ENCODE measurements at regions not wholly inside any gene's neighbourhood (a gene's known extent, or its start where the extent isn't known, plus 50 kb on each side); places are given as distances from the start of the nearest gene placed in this dataset.

DNA sequence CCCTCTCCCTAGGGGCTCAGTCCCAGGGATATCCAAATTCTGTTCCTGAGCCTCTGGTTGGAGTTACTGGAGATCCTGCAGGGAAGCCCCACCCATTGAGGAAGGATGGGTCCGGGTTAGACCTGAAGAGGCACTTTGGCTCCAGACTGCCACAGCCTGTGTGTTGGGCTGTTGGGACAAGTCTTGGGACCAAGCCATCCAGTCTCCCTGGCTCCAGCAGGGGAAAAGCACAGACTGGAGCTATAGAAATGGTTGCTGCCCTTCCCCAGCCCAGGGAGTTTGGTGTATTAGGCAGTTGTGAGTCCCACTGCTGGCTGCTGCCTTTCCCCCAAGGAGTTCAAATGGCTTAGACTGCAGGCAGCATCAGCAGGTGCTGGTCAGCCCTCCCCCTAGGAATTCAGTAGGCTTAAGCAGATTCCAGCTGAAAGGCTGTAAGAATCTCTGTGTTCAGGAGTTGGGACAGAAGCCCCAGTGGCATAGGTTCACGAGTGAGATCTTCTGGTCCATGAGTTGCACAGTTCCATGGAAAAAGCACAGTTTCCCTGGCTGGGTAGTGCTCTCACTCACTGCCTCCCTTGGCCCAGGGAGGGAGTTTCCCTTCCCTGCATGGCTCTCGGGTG is 344.0 kb upstream of the EPHA5 start:
- no peak overlapping the region for H3K4me3 ChIP-seq (ENCODE audit: control insufficient read depth in 2 of 3, extremely low read depth in 1 of 3, insufficient read depth in 2 of 3, low read depth in 1 of 3, low read length in 3 of 3)
- no peak overlapping the region for H3K9ac ChIP-seq (ENCODE audit: control insufficient read depth, extremely low read depth, insufficient read depth, low read length)
- H3K27ac ChIP-seq (ENCODE audit: control insufficient read depth, insufficient read depth, low read length): no peak overlapping the region
- H3K36me3 ChIP-seq (ENCODE audit: control insufficient read depth in 2 of 2, extremely low read depth in 1 of 2, insufficient read depth in 2 of 2, low read length in 2 of 2): no peaks in the 10 kb centered on the region
- no peaks in the 10 kb centered on the region for H4K20me1 ChIP-seq (ENCODE audit: control insufficient read depth, extremely low read depth, insufficient read depth, low read length)
- no peak overlapping the region for H2AFZ ChIP-seq (ENCODE audit: control insufficient read depth, low read length)
- no peaks in the 10 kb centered on the region for H3K27me3 ChIP-seq (ENCODE audit: control insufficient read depth, extremely low read depth, insufficient read depth, low read length)
- dilution Hi-C loops (cut with MboI; ENCODE audit: extremely low pct_ligation_motif_present, low sequenced_read_pairs): no loop called here
- no peaks in the 10 kb centered on the region for H3K9me3 ChIP-seq (ENCODE audit: control insufficient read depth, low read depth, low read length)
- no peak for TF ChIP-seq EZH2 (IDR thresholded peaks at IDR 0.05; ENCODE audit: low read length)
- TF ChIP-seq, protein P1, sequence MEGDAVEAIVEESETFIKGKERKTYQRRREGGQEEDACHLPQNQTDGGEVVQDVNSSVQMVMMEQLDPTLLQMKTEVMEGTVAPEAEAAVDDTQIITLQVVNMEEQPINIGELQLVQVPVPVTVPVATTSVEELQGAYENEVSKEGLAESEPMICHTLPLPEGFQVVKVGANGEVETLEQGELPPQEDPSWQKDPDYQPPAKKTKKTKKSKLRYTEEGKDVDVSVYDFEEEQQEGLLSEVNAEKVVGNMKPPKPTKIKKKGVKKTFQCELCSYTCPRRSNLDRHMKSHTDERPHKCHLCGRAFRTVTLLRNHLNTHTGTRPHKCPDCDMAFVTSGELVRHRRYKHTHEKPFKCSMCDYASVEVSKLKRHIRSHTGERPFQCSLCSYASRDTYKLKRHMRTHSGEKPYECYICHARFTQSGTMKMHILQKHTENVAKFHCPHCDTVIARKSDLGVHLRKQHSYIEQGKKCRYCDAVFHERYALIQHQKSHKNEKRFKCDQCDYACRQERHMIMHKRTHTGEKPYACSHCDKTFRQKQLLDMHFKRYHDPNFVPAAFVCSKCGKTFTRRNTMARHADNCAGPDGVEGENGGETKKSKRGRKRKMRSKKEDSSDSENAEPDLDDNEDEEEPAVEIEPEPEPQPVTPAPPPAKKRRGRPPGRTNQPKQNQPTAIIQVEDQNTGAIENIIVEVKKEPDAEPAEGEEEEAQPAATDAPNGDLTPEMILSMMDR (optimal IDR thresholded peaks at IDR 0.05 in 1 of 3, IDR thresholded peaks at IDR 0.05 in 1 of 3, conservative IDR thresholded peaks at IDR 0.05 in 1 of 3; ENCODE audit: extremely low read depth in 1 of 3, insufficient read depth in 2 of 3, low read length in 3 of 3): no peak
- H3K79me2 ChIP-seq (ENCODE audit: control insufficient read depth, insufficient read depth, low read length): no peaks in the 10 kb centered on the region
- no peak overlapping the region for H3K4me2 ChIP-seq (ENCODE audit: control insufficient read depth, extremely low read depth, insufficient read depth, low read depth, low read length)
- no peak for FAIRE-seq
- DNase-seq (ENCODE audit: low read depth, low spot score): no peak
- no peaks in the 10 kb centered on the region for H3K4me1 ChIP-seq (ENCODE audit: control insufficient read depth, extremely low read depth, insufficient read depth, low read length)
- H3K9me1 ChIP-seq (ENCODE audit: control insufficient read depth, extremely low read depth, insufficient read depth, low read length): no peaks in the 10 kb centered on the region

DNA sequence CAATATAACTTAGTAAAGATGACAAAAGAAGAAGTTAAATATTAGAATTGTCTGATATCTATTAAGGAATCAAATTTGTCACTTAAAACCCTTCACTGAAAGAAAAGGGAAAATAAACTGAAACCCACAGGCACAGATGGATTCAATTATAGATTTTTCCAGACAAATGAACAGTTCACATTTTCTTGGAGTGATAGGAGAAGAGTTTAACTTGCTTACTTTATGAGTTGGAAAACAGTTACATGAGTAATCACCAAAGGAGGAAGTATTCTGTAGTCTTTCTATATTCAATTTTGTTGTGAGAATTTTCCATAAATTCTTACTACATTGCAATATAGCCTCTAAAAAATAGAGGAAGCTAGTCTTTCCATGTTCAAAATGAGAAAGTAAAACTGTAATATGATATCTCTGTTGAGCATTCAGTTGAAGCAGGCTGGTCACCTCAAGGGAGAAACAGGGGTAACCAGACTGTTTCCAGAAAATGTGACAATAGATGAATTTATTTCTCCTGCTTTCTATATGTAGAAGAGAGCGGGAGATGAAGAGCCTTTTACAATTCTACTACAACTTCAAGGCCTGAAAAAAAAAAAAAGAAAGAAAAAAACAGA is 330.3 kb upstream of the EPHA5 start:
- DNase-seq (ENCODE audit: low read depth, low spot score) (no peak), FAIRE-seq (no peak)
- Histone ChIP-seq H3K9me3 (ENCODE audit: control insufficient read depth, low read depth, low read length) (no peaks in the 10 kb centered on the region), H3K4me2 (ENCODE audit: control insufficient read depth, extremely low read depth, insufficient read depth, low read depth, low read length) (no peak overlapping the region), H2AFZ (ENCODE audit: control insufficient read depth, low read length) (no peak overlapping the region), H3K4me3 (ENCODE audit: control insufficient read depth in 2 of 3, extremely low read depth in 1 of 3, insufficient read depth in 2 of 3, low read depth in 1 of 3, low read length in 3 of 3) (no peak overlapping the region), H3K9ac (ENCODE audit: control insufficient read depth, extremely low read depth, insufficient read depth, low read length) (no peak overlapping the region), H3K36me3 (ENCODE audit: control insufficient read depth in 2 of 2, extremely low read depth in 1 of 2, insufficient read depth in 2 of 2, low read length in 2 of 2) (no peaks in the 10 kb centered on the region), H3K4me1 (ENCODE audit: control insufficient read depth, extremely low read depth, insufficient read depth, low read length) (no peaks in the 10 kb centered on the region), H3K27me3 (ENCODE audit: control insufficient read depth, extremely low read depth, insufficient read depth, low read length) (no peaks in the 10 kb centered on the region), H4K20me1 (ENCODE audit: control insufficient read depth, extremely low read depth, insufficient read depth, low read length) (no peaks in the 10 kb centered on the region), H3K9me1 (ENCODE audit: control insufficient read depth, extremely low read depth, insufficient read depth, low read length) (no peaks in the 10 kb centered on the region), H3K27ac (ENCODE audit: control insufficient read depth, insufficient read depth, low read length) (no peak overlapping the region), H3K79me2 (ENCODE audit: control insufficient read depth, insufficient read depth, low read length) (no peaks in the 10 kb centered on the region)
- TF ChIP-seq, protein P1 (optimal IDR thresholded peaks at IDR 0.05 in 1 of 3, IDR thresholded peaks at IDR 0.05 in 1 of 3, conservative IDR thresholded peaks at IDR 0.05 in 1 of 3; ENCODE audit: extremely low read depth in 1 of 3, insufficient read depth in 2 of 3, low read length in 3 of 3): no peak
- no peak for TF ChIP-seq EZH2 (IDR thresholded peaks at IDR 0.05; ENCODE audit: low read length)
- dilution Hi-C loops (cut with MboI; ENCODE audit: extremely low pct_ligation_motif_present, low sequenced_read_pairs): no loop called here

Measured in keratinocyte (primary cell).